Upper lobe of left lung (tissue), 4 donors: ENCODE measurements at regions not wholly inside any gene's neighbourhood (a gene's known extent, or its start where the extent isn't known, plus 50 kb on each side); places are given as distances from the start of the nearest gene placed in this dataset.

Experiments
- CTCF ChIP-seq, 6 experiments: fragments of 450-650 bp in 4 of 6; fragments of 200-600 bp in 2 of 6; sonication (generic) in 2 of 6; IDR thresholded peaks; one replicate each; pipeline ENCODE4 v1.5.1; 2016 to 2019; ENCODE audit warnings: antibody characterized with exemption in 6 of 6
- POLR2A ChIP-seq, 4 donors: fragments of 450-650 bp; IDR thresholded peaks; one replicate each; pipeline ENCODE4 v1.5.1; 2016 to 2017; ENCODE audit warnings: antibody characterized with exemption in 4 of 4, mild to moderate bottlenecking in 2 of 4

- TF ChIP-seq CTCF (IDR thresholded peaks at IDR 0.05), result no peak
- TF ChIP-seq POLR2A (IDR thresholded peaks at IDR 0.05), result no peak
These were observed 60.2 kb downstream of the CALML3 start for GRCh38 chr10:5584895-5585516.
